ENCODE measurements at regions not wholly inside any gene's neighbourhood (a gene's known extent, or its start where the extent isn't known, plus 50 kb on each side); places are given as distances from the start of the nearest gene placed in this dataset.

DNA sequence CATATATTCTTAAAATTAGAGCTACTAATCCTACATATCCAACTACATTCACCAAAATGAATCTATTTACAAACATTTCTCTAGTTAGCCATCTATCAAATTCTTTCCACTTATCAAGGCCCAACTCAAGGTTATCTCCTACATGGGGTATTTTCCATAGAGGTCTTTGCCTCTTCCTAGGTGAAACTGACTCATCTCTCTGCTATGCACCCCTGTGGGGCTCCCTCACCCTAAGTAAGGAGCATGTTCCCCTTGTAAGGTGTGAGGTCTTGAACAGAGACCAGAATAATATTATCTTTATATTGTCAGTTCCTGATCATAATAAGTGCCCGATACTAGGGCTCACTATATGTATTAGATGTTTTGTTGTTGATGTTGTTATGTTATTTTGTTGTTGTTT, 74.6 kb upstream of the TSC22D2 start:
- H3K79me2 ChIP-seq (ENCODE audit: control insufficient read depth, insufficient read depth, low read length) = no peaks in the 10 kb centered on the region
- no peaks in the 10 kb centered on the region for H3K36me3 ChIP-seq (ENCODE audit: control insufficient read depth, insufficient read depth, low read length)
- H3K4me2 ChIP-seq (ENCODE audit: extremely low read depth, insufficient read depth, low read length) = no peak overlapping the region
- no peak overlapping the region for H3K27ac ChIP-seq (ENCODE audit: insufficient read depth, low read length)
- H2AFZ ChIP-seq (ENCODE audit: low read length) = no peak overlapping the region
- no peaks in the 10 kb centered on the region for H3K4me1 ChIP-seq (ENCODE audit: control insufficient read depth, extremely low read depth, insufficient read depth, low read length)
- H4K20me1 ChIP-seq (ENCODE audit: control insufficient read depth, extremely low read depth, insufficient read depth, low read length) = no peaks in the 10 kb centered on the region
- H3K27me3 ChIP-seq (ENCODE audit: control insufficient read depth, insufficient read depth, low read length) = no peaks in the 10 kb centered on the region
- TF ChIP-seq, protein P1, sequence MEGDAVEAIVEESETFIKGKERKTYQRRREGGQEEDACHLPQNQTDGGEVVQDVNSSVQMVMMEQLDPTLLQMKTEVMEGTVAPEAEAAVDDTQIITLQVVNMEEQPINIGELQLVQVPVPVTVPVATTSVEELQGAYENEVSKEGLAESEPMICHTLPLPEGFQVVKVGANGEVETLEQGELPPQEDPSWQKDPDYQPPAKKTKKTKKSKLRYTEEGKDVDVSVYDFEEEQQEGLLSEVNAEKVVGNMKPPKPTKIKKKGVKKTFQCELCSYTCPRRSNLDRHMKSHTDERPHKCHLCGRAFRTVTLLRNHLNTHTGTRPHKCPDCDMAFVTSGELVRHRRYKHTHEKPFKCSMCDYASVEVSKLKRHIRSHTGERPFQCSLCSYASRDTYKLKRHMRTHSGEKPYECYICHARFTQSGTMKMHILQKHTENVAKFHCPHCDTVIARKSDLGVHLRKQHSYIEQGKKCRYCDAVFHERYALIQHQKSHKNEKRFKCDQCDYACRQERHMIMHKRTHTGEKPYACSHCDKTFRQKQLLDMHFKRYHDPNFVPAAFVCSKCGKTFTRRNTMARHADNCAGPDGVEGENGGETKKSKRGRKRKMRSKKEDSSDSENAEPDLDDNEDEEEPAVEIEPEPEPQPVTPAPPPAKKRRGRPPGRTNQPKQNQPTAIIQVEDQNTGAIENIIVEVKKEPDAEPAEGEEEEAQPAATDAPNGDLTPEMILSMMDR (conservative IDR thresholded peaks at IDR 0.05 in 1 of 2, IDR thresholded peaks at IDR 0.05 in 1 of 2; ENCODE audit: low read depth in 1 of 2, low read length in 2 of 2) = no peak
- no peak for TF ChIP-seq EZH2 (IDR thresholded peaks at IDR 0.05; ENCODE audit: low read length, missing control alignments)
- no peaks in the 10 kb centered on the region for H3K9me3 ChIP-seq (ENCODE audit: control insufficient read depth, insufficient read depth, low read depth, low read length)
- no peak overlapping the region for H3K4me3 ChIP-seq (replicated peaks in 1 of 4; ENCODE audit: control extremely low read depth in 1 of 4, insufficient read depth in 1 of 4, low read depth in 3 of 4, low read length in 4 of 4)
- no peak overlapping the region for H3K9ac ChIP-seq (ENCODE audit: insufficient read depth, low read length)
- no peak for DNase-seq (ENCODE audit: low read depth in 2 of 2)

DNA sequence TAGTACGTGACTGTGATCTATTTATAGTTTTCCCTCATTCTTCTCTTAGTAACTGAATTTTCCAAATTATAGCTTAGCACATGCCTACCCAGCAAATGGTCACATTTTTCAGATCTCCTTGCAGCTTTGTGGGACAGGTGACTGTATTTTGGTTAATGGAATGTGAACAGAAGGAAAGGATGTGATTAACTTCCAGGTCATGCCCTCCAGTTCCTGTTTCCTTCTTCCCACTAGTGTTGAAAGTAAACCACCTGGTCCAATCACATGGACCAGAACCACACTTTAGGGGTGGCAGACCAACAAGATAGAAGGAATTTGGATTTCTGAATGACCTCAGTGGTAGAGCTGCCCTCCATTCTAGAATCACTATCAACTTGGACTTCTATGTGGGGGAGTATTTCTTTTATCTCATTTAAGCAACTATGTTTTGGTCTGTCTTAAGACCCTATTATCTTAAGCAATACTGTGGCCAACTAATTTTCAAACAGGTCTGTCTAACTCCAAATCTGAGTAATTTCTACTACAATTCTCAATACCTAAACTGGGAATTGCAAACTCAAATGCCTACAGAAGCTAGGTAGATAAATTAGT, 76.0 kb upstream of the TSC22D2 start:
- H3K4me1 ChIP-seq (ENCODE audit: control insufficient read depth, extremely low read depth, insufficient read depth, low read length) = no peaks in the 10 kb centered on the region
- no peak overlapping the region for H3K9ac ChIP-seq (ENCODE audit: insufficient read depth, low read length)
- no peak overlapping the region for H3K27ac ChIP-seq (ENCODE audit: insufficient read depth, low read length)
- H3K36me3 ChIP-seq (ENCODE audit: control insufficient read depth, insufficient read depth, low read length) = no peaks in the 10 kb centered on the region
- no peak overlapping the region for H2AFZ ChIP-seq (ENCODE audit: low read length)
- no peak for TF ChIP-seq EZH2 (IDR thresholded peaks at IDR 0.05; ENCODE audit: low read length, missing control alignments)
- TF ChIP-seq, protein P1 (conservative IDR thresholded peaks at IDR 0.05 in 1 of 2, IDR thresholded peaks at IDR 0.05 in 1 of 2; ENCODE audit: low read depth in 1 of 2, low read length in 2 of 2) = no peak
- no peak overlapping the region for H3K4me3 ChIP-seq (replicated peaks in 1 of 4; ENCODE audit: control extremely low read depth in 1 of 4, insufficient read depth in 1 of 4, low read depth in 3 of 4, low read length in 4 of 4)
- no peak for DNase-seq (ENCODE audit: low read depth in 2 of 2)
- no peaks in the 10 kb centered on the region for H3K9me3 ChIP-seq (ENCODE audit: control insufficient read depth, insufficient read depth, low read depth, low read length)
- H3K27me3 ChIP-seq (ENCODE audit: control insufficient read depth, insufficient read depth, low read length) = no peaks in the 10 kb centered on the region
- H3K4me2 ChIP-seq (ENCODE audit: extremely low read depth, insufficient read depth, low read length) = no peak overlapping the region
- no peaks in the 10 kb centered on the region for H3K79me2 ChIP-seq (ENCODE audit: control insufficient read depth, insufficient read depth, low read length)
- H4K20me1 ChIP-seq (ENCODE audit: control insufficient read depth, extremely low read depth, insufficient read depth, low read length) = no peaks in the 10 kb centered on the region

DNA sequence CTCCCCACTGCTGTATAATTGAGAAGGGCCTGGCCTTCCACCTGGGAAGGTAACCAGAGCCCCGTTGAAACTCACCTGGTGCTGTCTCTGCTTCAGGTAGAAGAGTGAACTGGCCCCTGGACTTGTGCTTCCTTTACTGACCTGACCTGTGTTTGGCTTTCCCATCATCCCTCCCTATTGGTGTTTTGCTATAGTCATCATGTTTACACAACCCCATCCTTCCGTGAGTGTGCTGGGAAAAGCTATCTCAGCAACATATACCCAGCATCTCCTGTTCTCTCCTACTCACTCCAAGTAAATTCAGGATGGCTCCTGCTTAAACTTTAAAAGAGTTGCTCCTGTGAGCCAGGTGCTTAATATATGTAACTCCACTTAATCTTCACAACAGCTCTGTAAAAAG, 77.2 kb upstream of the TSC22D2 start:
- H3K79me2 ChIP-seq (ENCODE audit: control insufficient read depth, insufficient read depth, low read length) = no peaks in the 10 kb centered on the region

More for the DNA sequence above, 77.2 kb upstream of the TSC22D2 start:
- Histone ChIP-seq H3K36me3 (ENCODE audit: control insufficient read depth, insufficient read depth, low read length) (no peaks in the 10 kb centered on the region), H3K27me3 (ENCODE audit: control insufficient read depth, insufficient read depth, low read length) (no peaks in the 10 kb centered on the region), H3K9ac (ENCODE audit: insufficient read depth, low read length) (no peak overlapping the region), H3K4me2 (ENCODE audit: extremely low read depth, insufficient read depth, low read length) (no peak overlapping the region), H3K4me1 (ENCODE audit: control insufficient read depth, extremely low read depth, insufficient read depth, low read length) (no peaks in the 10 kb centered on the region), H4K20me1 (ENCODE audit: control insufficient read depth, extremely low read depth, insufficient read depth, low read length) (no peaks in the 10 kb centered on the region), H3K4me3 (replicated peaks in 1 of 4; ENCODE audit: control extremely low read depth in 1 of 4, insufficient read depth in 1 of 4, low read depth in 3 of 4, low read length in 4 of 4) (no peak overlapping the region), H3K27ac (ENCODE audit: insufficient read depth, low read length) (no peak overlapping the region), H2AFZ (ENCODE audit: low read length) (no peak overlapping the region), H3K9me3 (ENCODE audit: control insufficient read depth, insufficient read depth, low read depth, low read length) (no peaks in the 10 kb centered on the region)
- no peak for DNase-seq (ENCODE audit: low read depth in 2 of 2)
- TF ChIP-seq EZH2 (IDR thresholded peaks at IDR 0.05; ENCODE audit: low read length, missing control alignments) = no peak
- TF ChIP-seq, protein P1 (conservative IDR thresholded peaks at IDR 0.05 in 1 of 2, IDR thresholded peaks at IDR 0.05 in 1 of 2; ENCODE audit: low read depth in 1 of 2, low read length in 2 of 2) = no peak

Measured in fibroblast of lung (primary cell).